GM23338 (cell line): ENCODE measurements at regions not wholly inside any gene's neighbourhood (a gene's known extent, or its start where the extent isn't known, plus 50 kb on each side); places are given as distances from the start of the nearest gene placed in this dataset.

Experiments
- ATAC-seq: fragments of 200-7000 bp; cut with Tn5 transposase; 3 replicates; pipeline ENCODE4 v1.9.1; 2020
- DNase-seq: peaks from one replicate; pipeline ENCODE4 v3.0.0-alpha.2; 2015; ENCODE audit warnings: low spot score
- H2AFZ ChIP-seq: fragments of 200-600 bp; sonication (generic); 2 replicates; pipeline ENCODE4 v1.8.0; 2016; ENCODE audit warnings: antibody characterized with exemption, mild to moderate bottlenecking, moderate library complexity
- H3F3A ChIP-seq: fragments of 200-600 bp; sonication (generic); replicated peaks from 2 replicates; pipeline ENCODE4 v1.8.0; 2017; ENCODE audit warnings: antibody characterized with exemption, mixed run types, low read depth
- H3K27ac ChIP-seq: fragments of 200-600 bp; sonication (generic); 2 replicates; pipeline ENCODE4 v1.6.1; 2016; ENCODE audit warnings: low read depth
- H3K27me3 ChIP-seq: fragments of 200-600 bp; sonication (generic); 2 replicates; pipeline ENCODE4 v1.8.0; 2016; ENCODE audit warnings: mild to moderate bottlenecking, mixed run types, moderate library complexity; ENCODE audit not compliant: insufficient read depth
- H3K36me3 ChIP-seq: fragments of 200-600 bp; sonication (generic); 2 replicates; pipeline ENCODE4 v1.8.0; 2016; ENCODE audit warnings: mild to moderate bottlenecking; ENCODE audit not compliant: insufficient read depth
- H3K4me1 ChIP-seq: fragments of 200-600 bp; sonication (generic); 2 replicates; pipeline ENCODE4 v1.8.0; 2016; ENCODE audit warnings: mild to moderate bottlenecking, moderate library complexity; ENCODE audit not compliant: insufficient read depth
- H3K4me2 ChIP-seq: fragments of 200-600 bp; sonication (generic); 2 replicates; pipeline ENCODE4 v1.7.1; 2017; ENCODE audit warnings: mixed run types
- H3K4me3 ChIP-seq: fragments of 200-600 bp; sonication (generic); 2 replicates; pipeline ENCODE4 v1.6.1; 2016; ENCODE audit warnings: mixed run types
- H3K79me2 ChIP-seq: fragments of 200-600 bp; sonication (generic); replicated peaks from 2 replicates; pipeline ENCODE4 v1.8.0; 2017; ENCODE audit warnings: mild to moderate bottlenecking; ENCODE audit not compliant: insufficient read depth
- H3K9me2 ChIP-seq: fragments of 200-600 bp; sonication (generic); 2 replicates; pipeline ENCODE4 v1.8.0; 2017; ENCODE audit not compliant: insufficient read depth
- H4K20me1 ChIP-seq: fragments of 200-600 bp; sonication (generic); replicated peaks from 2 replicates; pipeline ENCODE4 v1.8.0; 2017; ENCODE audit warnings: mild to moderate bottlenecking; ENCODE audit not compliant: insufficient read depth
- H3K27ac Mint-ChIP-seq: 2 replicates; pipeline ENCODE4 v1.8.0; 2020; ENCODE audit warnings: inconsistent platforms, mild to moderate bottlenecking, moderate library complexity, mixed read lengths
- H3K27me3 Mint-ChIP-seq: 3 replicates; pipeline ENCODE4 v1.8.0; 2022; ENCODE audit warnings: low read depth, mild to moderate bottlenecking, moderate library complexity, mixed read lengths, inconsistent platforms; ENCODE audit not compliant: insufficient read depth, poor library complexity
- H3K36me3 Mint-ChIP-seq: 3 replicates; pipeline ENCODE4 v1.8.0; 2021; ENCODE audit warnings: low read depth, mild to moderate bottlenecking, inconsistent platforms, moderate library complexity, mixed read lengths
- H3K4me1 Mint-ChIP-seq: 3 replicates; pipeline ENCODE4 v1.8.0; 2020; ENCODE audit warnings: mild to moderate bottlenecking, inconsistent platforms, mixed read lengths
- H3K4me3 Mint-ChIP-seq: 3 replicates; pipeline ENCODE4 v1.8.0; 2021; ENCODE audit warnings: moderate library complexity, mild to moderate bottlenecking, inconsistent platforms, mixed read lengths
- H3K9me3 Mint-ChIP-seq: 3 replicates; pipeline ENCODE4 v1.8.0; 2020; ENCODE audit warnings: moderate library complexity, mild to moderate bottlenecking, inconsistent platforms, mixed read lengths
- CREB1 ChIP-seq: fragments of 250-450 bp; sonication (Bioruptor Pico); IDR thresholded peaks from 2 replicates; pipeline ENCODE4 v1.5.0; 2020; ENCODE audit warnings: low read depth, mild to moderate bottlenecking, moderate library complexity
- ETS1 ChIP-seq: IDR thresholded peaks from 2 replicates; pipeline ENCODE4 v1.6.1; 2016; ENCODE audit warnings: antibody characterized with exemption
- EZH2phosphoT487 ChIP-seq: fragments of 200-600 bp; sonication (generic); IDR thresholded peaks from one replicate; pipeline ENCODE4 v1.8.1; 2018; ENCODE audit warnings: antibody characterized with exemption; ENCODE audit not compliant: unreplicated experiment
- JUNB ChIP-seq: IDR thresholded peaks from one replicate; pipeline ENCODE4 v1.6.1; 2016; ENCODE audit warnings: antibody characterized with exemption; ENCODE audit not compliant: unreplicated experiment
- NANOG ChIP-seq: IDR thresholded peaks from 2 replicates; pipeline ENCODE4 v1.6.1; 2016; ENCODE audit warnings: antibody characterized with exemption, borderline replicate concordance
- POLR2AphosphoS5 ChIP-seq: IDR thresholded peaks from 2 replicates; pipeline ENCODE4 v1.6.1; 2016; ENCODE audit warnings: antibody characterized with exemption, low read depth
- TF ChIP-seq, protein P1 (sequence below): IDR thresholded peaks from one replicate; pipeline ENCODE4 v1.6.1; 2018; ENCODE audit warnings: antibody characterized with exemption; ENCODE audit not compliant: unreplicated experiment

DNA sequence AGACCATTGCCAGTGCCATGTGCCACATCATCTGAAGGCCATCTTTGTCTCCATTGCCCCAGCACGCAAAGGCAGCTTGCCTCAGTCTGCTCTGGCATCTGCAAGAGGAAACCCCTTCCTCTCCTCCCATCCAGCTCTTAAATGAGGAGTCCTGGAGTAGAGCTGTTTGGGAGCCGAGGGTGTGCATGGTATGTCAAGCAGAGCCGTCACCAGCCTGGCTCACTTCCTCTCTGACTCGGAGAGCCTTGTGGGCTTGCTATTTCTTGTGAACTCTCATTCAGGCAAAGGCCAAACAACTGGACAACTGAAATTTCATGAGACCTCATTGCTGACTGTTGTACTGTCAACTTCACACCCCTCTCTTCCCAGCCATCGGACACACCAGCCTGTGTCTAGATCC is 143.9 kb downstream of the SIPA1L2 start (continued):
- TF ChIP-seq, protein P1, sequence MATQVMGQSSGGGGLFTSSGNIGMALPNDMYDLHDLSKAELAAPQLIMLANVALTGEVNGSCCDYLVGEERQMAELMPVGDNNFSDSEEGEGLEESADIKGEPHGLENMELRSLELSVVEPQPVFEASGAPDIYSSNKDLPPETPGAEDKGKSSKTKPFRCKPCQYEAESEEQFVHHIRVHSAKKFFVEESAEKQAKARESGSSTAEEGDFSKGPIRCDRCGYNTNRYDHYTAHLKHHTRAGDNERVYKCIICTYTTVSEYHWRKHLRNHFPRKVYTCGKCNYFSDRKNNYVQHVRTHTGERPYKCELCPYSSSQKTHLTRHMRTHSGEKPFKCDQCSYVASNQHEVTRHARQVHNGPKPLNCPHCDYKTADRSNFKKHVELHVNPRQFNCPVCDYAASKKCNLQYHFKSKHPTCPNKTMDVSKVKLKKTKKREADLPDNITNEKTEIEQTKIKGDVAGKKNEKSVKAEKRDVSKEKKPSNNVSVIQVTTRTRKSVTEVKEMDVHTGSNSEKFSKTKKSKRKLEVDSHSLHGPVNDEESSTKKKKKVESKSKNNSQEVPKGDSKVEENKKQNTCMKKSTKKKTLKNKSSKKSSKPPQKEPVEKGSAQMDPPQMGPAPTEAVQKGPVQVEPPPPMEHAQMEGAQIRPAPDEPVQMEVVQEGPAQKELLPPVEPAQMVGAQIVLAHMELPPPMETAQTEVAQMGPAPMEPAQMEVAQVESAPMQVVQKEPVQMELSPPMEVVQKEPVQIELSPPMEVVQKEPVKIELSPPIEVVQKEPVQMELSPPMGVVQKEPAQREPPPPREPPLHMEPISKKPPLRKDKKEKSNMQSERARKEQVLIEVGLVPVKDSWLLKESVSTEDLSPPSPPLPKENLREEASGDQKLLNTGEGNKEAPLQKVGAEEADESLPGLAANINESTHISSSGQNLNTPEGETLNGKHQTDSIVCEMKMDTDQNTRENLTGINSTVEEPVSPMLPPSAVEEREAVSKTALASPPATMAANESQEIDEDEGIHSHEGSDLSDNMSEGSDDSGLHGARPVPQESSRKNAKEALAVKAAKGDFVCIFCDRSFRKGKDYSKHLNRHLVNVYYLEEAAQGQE, result no peak

DNA sequence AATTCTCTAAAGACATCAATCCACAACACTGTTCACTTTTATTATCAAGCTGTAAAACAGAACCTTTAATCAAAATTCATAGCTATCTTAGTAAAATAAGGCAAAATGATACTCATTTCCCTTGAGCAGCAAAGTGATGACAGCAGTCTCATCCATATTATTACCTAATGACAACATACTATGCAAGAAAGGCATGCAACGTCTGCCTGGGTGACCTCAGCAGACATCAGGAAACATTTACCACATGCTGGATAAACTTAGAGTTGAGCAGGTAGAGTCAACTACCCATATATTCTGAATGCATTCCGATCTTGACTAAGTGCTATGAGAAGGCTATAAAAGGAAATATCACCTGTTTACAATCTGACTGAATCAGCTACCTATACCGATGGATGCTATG is 145.1 kb downstream of the SIPA1L2 start:
- Histone ChIP-seq H3K4me3 (no peak overlapping the region), H3F3A (no peaks in the 10 kb centered on the region), H3K9me2 (no peaks in the 10 kb centered on the region), H3K4me2 (no peak overlapping the region), H3K79me2 (no peaks in the 10 kb centered on the region), H3K27me3 (no peaks in the 10 kb centered on the region), H4K20me1 (no peaks in the 10 kb centered on the region), H3K4me1 (peaks cover 4% of the 10 kb centered on the region; the same call in 1 of the 2 replicates), H3K36me3 (no peaks in the 10 kb centered on the region), H3K27ac (no peak overlapping the region), H2AFZ (no peak overlapping the region)
- Mint-ChIP-seq H3K4me1 (no peaks in the 10 kb centered on the region; the same call in 2 of the 3 replicates), H3K27me3 (no peaks in the 10 kb centered on the region), H3K36me3 (no peaks in the 10 kb centered on the region), H3K4me3 (no peak overlapping the region), H3K27ac (no peak overlapping the region), H3K9me3 (no peaks in the 10 kb centered on the region)
- no peak for DNase-seq
- ATAC-seq, result no peak
- TF ChIP-seq NANOG (no peak), JUNB (no peak), CREB1 (CRISPR knock-in tag) (no peak), ETS1 (no peak), EZH2phosphoT487 (no peak), POLR2AphosphoS5 (no peak)

DNA sequence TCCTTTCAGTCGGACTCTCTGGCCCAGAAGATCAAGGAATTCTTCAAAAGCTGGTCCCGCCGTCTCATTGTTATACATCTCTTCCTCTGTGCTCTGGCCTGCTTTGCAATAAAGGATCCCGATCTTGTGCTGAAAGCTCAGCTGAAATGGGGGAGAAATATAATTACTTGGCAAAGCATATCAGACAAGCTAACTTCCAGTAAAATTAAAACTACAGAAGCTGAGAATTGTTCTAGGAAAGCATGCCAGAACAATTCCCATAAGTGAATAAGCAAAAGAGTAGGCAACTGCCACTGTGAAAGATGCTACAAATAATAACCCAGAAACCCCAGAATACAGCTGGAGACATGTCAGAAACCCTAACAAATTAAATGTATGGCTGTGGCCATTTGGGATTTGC is 146.1 kb downstream of the SIPA1L2 start:
- Histone ChIP-seq H3K36me3 (no peaks in the 10 kb centered on the region), H3F3A (no peaks in the 10 kb centered on the region), H3K27ac (no peak overlapping the region), H3K79me2 (no peaks in the 10 kb centered on the region), H3K4me1 (peaks cover 4% of the 10 kb centered on the region; the same call in 1 of the 2 replicates), H3K4me3 (no peak overlapping the region), H3K27me3 (no peaks in the 10 kb centered on the region), H3K9me2 (no peaks in the 10 kb centered on the region), H4K20me1 (no peaks in the 10 kb centered on the region), H2AFZ (no peak overlapping the region), H3K4me2 (no peak overlapping the region)
- Mint-ChIP-seq H3K9me3 (no peaks in the 10 kb centered on the region), H3K27ac (no peak overlapping the region), H3K27me3 (no peaks in the 10 kb centered on the region), H3K4me1 (no peaks in the 10 kb centered on the region; the same call in 1 of the 3 replicates), H3K4me3 (no peak overlapping the region), H3K36me3 (no peaks in the 10 kb centered on the region)
- no peak for TF ChIP-seq ETS1
- no peak for TF ChIP-seq NANOG
- TF ChIP-seq, protein P1, result no peak
- DNase-seq, result no peak
- ATAC-seq, result no peak
